WTC11 (cell line): ENCODE measurements at regions not wholly inside any gene's neighbourhood (a gene's known extent, or its start where the extent isn't known, plus 50 kb on each side); places are given as distances from the start of the nearest gene placed in this dataset.

Experiments
- ATAC-seq: fragments of 200-7000 bp; cut with Tn5 transposase; 2 replicates; pipeline ENCODE4 v1.10.0; 2021; ENCODE audit warnings: mild to moderate bottlenecking, moderate library complexity
- CTCF ChIA-PET: fragments of 300-600 bp; sonication (Branson Sonifier 250); formaldehyde crosslinking; loops from one replicate; lab custom pipeline; 2021; ENCODE audit warnings: antibody characterized with exemption; lab: Charles Lee
- POLR2A ChIA-PET: fragments of 350-600 bp; sonication (Branson Sonifier 250); formaldehyde crosslinking; loops from one replicate; lab custom pipeline; 2021; ENCODE audit warnings: antibody characterized with exemption; lab: Charles Lee
- DNase-seq: peaks from one replicate; pipeline ENCODE4 v3.0.0; 2021; ENCODE audit warnings: low spot score
- H3K27ac Mint-ChIP-seq: 2 replicates; pipeline ENCODE4 v1.8.0; 2021; ENCODE audit warnings: mixed read lengths
- H3K27me3 Mint-ChIP-seq: 2 replicates; pipeline ENCODE4 v1.8.0; 2021; ENCODE audit warnings: low read depth, mild to moderate bottlenecking, moderate library complexity, mixed read lengths
- H3K36me3 Mint-ChIP-seq: 2 replicates; pipeline ENCODE4 v1.8.0; 2021; ENCODE audit warnings: mixed read lengths
- H3K4me1 Mint-ChIP-seq: 2 replicates; pipeline ENCODE4 v1.8.0; 2022; ENCODE audit warnings: mixed read lengths
- H3K4me3 Mint-ChIP-seq: 2 replicates; pipeline ENCODE4 v1.8.0; 2021; ENCODE audit warnings: mild to moderate bottlenecking, moderate library complexity, mixed read lengths
- H3K9me3 Mint-ChIP-seq: 2 replicates; pipeline ENCODE4 v1.8.0; 2021; ENCODE audit warnings: mixed read lengths
- FOXJ3 ChIP-seq: sonication (generic); formaldehyde crosslinking; IDR thresholded peaks from 2 replicates; pipeline ENCODE4 v1.9.0; 2021; ENCODE audit warnings: missing genetic modification reagents, mild to moderate bottlenecking, borderline replicate concordance
- GABPB1 ChIP-seq: sonication (generic); formaldehyde crosslinking; IDR thresholded peaks from 2 replicates; pipeline ENCODE4 v1.8.1; 2023; ENCODE audit warnings: mild to moderate bottlenecking, missing genetic modification reagents
- GRHL2 ChIP-seq: fragments of 250-450 bp; sonication (Bioruptor Pico); IDR thresholded peaks from 2 replicates; pipeline ENCODE4 v1.8.0; 2022; ENCODE audit warnings: mild to moderate bottlenecking, moderate library complexity; ENCODE audit not compliant: insufficient replicate concordance, severe bottlenecking
- GTF2I ChIP-seq: fragments of 250-450 bp; sonication (Bioruptor Pico); conservative IDR thresholded peaks from 2 replicates; pipeline ENCODE4 v1.4.0; 2021; ENCODE audit warnings: mild to moderate bottlenecking
- MYBL2 ChIP-seq: sonication (generic); formaldehyde crosslinking; IDR thresholded peaks from 2 replicates; pipeline ENCODE4 v1.8.1; 2023; ENCODE audit warnings: mild to moderate bottlenecking, moderate library complexity, missing genetic modification reagents
- NFYB ChIP-seq: sonication (generic); formaldehyde crosslinking; conservative IDR thresholded peaks from 2 replicates; pipeline ENCODE4 v1.8.0; 2022; ENCODE audit warnings: low read depth, missing genetic modification reagents
- NR1H2 ChIP-seq: sonication (generic); formaldehyde crosslinking; IDR thresholded peaks from 2 replicates; pipeline ENCODE4 v1.9.0; 2021; ENCODE audit warnings: mild to moderate bottlenecking, moderate library complexity, missing genetic modification reagents
- PRRX2 ChIP-seq: fragments of 250-450 bp; sonication (Bioruptor Pico); IDR thresholded peaks from 2 replicates; pipeline ENCODE4 v1.8.0; 2021; ENCODE audit warnings: mild to moderate bottlenecking
- ZNF121 ChIP-seq: sonication (generic); formaldehyde crosslinking; IDR thresholded peaks from 2 replicates; pipeline ENCODE4 v1.8.0; 2023; ENCODE audit warnings: missing genetic modification reagents
- ZNF219 ChIP-seq: sonication (generic); formaldehyde crosslinking; IDR thresholded peaks from 2 replicates; pipeline ENCODE4 v1.8.0; 2023; ENCODE audit warnings: missing genetic modification reagents, mild to moderate bottlenecking, borderline replicate concordance
- TF ChIP-seq, protein P1 (sequence below): fragments of 200-600 bp; IDR thresholded peaks from 2 replicates; pipeline ENCODE4 v1.8.0; 2022; ENCODE audit warnings: antibody characterized with exemption
- TF ChIP-seq, protein P2 (sequence below): sonication (generic); formaldehyde crosslinking; IDR thresholded peaks from 2 replicates; pipeline ENCODE4 v1.8.1; 2022; ENCODE audit warnings: mild to moderate bottlenecking, moderate library complexity, missing genetic modification reagents
- TF ChIP-seq, protein P3 (sequence below): sonication (generic); formaldehyde crosslinking; IDR thresholded peaks from 2 replicates; pipeline ENCODE4 v1.8.1; 2022; ENCODE audit warnings: mild to moderate bottlenecking, missing genetic modification reagents, moderate library complexity, borderline replicate concordance
- TF ChIP-seq, protein P4 (sequence below): sonication (generic); formaldehyde crosslinking; IDR thresholded peaks from 2 replicates; pipeline ENCODE4 v1.8.1; 2023; ENCODE audit warnings: mild to moderate bottlenecking, moderate library complexity, missing genetic modification reagents
- TF ChIP-seq, protein P5 (sequence below): sonication (generic); formaldehyde crosslinking; conservative IDR thresholded peaks from 2 replicates; pipeline ENCODE4 v1.8.1; 2022; ENCODE audit warnings: mild to moderate bottlenecking, missing genetic modification reagents

DNA sequence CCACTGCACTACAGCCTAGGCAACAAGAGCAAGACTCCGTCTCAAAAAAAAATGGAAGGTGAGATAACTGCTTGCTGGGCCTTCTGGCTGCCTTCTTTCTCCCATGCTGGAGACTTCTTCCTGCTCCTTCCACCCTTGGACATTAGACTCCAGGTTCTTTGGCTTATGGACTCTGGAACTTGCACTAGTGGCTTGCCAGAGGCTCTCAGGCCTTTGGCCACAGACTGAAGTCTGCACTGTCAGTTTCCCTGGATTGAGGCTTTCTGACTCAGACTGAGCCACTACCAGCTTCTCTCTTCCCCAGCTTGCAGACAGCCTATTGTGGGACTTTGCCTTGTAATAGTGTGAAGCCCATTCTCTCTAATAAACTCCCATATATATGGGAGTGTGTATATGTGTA is 118.5 kb upstream of the SLC14A2 start:
- ChIA-PET CTCF (no interaction called here), POLR2A (no interaction called here)
- Mint-ChIP-seq H3K4me1 (no peaks in the 10 kb centered on the region), H3K4me3 (no peak overlapping the region), H3K27me3 (peaks cover 4% of the 10 kb centered on the region), H3K9me3 (no peaks in the 10 kb centered on the region), H3K36me3 (no peaks in the 10 kb centered on the region), H3K27ac (no peak overlapping the region)
- no peak for ATAC-seq
- no peak for DNase-seq
- TF ChIP-seq GTF2I (CRISPR knock-in tag), result no peak
- TF ChIP-seq GRHL2 (CRISPR knock-in tag), result no peak

DNA sequence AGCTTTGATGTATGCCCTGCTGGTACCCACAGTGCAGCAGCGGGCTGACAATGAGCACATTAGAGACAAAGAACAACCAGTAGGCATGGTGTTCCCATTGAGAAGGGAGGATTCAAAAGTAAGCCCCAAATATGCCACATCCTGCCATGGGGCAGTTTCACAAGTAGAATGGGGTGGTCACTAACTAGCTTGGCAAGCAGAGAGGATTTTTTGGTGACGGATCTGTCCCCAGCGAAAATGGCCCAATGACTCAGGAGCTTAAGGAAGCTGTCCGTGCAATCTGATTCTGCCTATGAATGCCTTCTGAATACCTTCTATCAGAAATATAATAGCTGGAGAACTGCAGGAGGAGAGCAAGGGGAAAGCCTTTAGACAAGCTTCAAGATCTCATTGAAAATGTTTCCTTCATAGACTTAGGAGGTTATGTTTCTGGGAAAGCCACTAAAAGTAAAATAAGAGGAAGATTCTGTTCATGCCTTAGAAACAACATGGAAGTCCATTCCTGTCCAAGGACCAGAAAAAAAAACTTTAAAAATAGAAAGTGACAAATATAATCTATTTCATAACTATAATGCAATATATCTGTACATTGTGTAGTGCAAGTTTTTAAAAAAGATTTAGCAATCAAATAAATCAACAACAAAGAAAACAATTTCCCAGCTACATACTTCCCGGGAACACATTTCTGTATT is 117.5 kb upstream of the SLC14A2 start:
- H3K27me3 Mint-ChIP-seq, result peaks cover 3% of the 10 kb centered on the region
- TF ChIP-seq NR1H2 (CRISPR knock-in tag) (no peak), MYBL2 (CRISPR knock-in tag) (no peak), PRRX2 (no peak), NFYB (CRISPR knock-in tag) (no peak), GTF2I (CRISPR knock-in tag) (no peak)
- TF ChIP-seq, protein P1, sequence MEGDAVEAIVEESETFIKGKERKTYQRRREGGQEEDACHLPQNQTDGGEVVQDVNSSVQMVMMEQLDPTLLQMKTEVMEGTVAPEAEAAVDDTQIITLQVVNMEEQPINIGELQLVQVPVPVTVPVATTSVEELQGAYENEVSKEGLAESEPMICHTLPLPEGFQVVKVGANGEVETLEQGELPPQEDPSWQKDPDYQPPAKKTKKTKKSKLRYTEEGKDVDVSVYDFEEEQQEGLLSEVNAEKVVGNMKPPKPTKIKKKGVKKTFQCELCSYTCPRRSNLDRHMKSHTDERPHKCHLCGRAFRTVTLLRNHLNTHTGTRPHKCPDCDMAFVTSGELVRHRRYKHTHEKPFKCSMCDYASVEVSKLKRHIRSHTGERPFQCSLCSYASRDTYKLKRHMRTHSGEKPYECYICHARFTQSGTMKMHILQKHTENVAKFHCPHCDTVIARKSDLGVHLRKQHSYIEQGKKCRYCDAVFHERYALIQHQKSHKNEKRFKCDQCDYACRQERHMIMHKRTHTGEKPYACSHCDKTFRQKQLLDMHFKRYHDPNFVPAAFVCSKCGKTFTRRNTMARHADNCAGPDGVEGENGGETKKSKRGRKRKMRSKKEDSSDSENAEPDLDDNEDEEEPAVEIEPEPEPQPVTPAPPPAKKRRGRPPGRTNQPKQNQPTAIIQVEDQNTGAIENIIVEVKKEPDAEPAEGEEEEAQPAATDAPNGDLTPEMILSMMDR, result no peak
- TF ChIP-seq, protein P2, sequence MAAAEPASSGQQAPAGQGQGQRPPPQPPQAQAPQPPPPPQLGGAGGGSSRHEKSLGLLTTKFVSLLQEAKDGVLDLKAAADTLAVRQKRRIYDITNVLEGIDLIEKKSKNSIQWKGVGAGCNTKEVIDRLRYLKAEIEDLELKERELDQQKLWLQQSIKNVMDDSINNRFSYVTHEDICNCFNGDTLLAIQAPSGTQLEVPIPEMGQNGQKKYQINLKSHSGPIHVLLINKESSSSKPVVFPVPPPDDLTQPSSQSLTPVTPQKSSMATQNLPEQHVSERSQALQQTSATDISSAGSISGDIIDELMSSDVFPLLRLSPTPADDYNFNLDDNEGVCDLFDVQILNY, result no peak
- TF ChIP-seq, protein P3, sequence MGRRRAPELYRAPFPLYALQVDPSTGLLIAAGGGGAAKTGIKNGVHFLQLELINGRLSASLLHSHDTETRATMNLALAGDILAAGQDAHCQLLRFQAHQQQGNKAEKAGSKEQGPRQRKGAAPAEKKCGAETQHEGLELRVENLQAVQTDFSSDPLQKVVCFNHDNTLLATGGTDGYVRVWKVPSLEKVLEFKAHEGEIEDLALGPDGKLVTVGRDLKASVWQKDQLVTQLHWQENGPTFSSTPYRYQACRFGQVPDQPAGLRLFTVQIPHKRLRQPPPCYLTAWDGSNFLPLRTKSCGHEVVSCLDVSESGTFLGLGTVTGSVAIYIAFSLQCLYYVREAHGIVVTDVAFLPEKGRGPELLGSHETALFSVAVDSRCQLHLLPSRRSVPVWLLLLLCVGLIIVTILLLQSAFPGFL (CRISPR knock-in tag), result no peak
- no peak for DNase-seq
- POLR2A ChIA-PET, result interaction anchor here (0.5 kb wide), 1 partner anchor 162 kb away, joined by 4 read pairs; no protein-coding TSS in a partner anchor
- no peak for ATAC-seq
- H3K4me1 Mint-ChIP-seq, result no peaks in the 10 kb centered on the region
- CTCF ChIA-PET, result no interaction called here
- H3K27ac Mint-ChIP-seq, result no peak overlapping the region
- no peak overlapping the region for H3K4me3 Mint-ChIP-seq
- no peaks in the 10 kb centered on the region for H3K9me3 Mint-ChIP-seq
- H3K36me3 Mint-ChIP-seq, result no peaks in the 10 kb centered on the region

DNA sequence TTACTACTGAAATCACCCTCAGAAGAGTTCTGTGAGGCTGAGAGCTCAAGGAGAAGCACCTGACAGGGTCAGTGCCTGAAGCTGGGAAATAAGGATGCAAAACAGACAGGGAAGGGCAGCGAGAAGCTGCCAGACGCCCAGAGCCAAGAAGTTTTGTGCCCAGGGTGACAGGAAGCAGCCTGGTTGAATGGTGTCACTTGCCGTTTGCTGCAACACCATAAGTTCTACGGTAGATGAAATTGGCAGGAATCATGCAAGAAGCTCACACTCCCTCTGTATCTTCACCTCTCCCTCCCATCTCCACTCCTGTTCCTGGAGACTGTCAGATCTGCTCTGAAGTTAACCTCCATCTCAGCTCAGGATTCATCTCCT is 117.0 kb upstream of the SLC14A2 start:
- Mint-ChIP-seq H3K4me3 (no peak overlapping the region), H3K27ac (no peak overlapping the region), H3K27me3 (no peaks in the 10 kb centered on the region), H3K36me3 (no peaks in the 10 kb centered on the region), H3K4me1 (no peaks in the 10 kb centered on the region)
- no peak for ATAC-seq
- DNase-seq, result no peak
- CTCF ChIA-PET, result no interaction called here
- POLR2A ChIA-PET, result no interaction called here
- TF ChIP-seq FOXJ3, result no peak
- TF ChIP-seq, protein P2, result no peak
- TF ChIP-seq GABPB1 (CRISPR knock-in tag), result no peak
- TF ChIP-seq, protein P4, sequence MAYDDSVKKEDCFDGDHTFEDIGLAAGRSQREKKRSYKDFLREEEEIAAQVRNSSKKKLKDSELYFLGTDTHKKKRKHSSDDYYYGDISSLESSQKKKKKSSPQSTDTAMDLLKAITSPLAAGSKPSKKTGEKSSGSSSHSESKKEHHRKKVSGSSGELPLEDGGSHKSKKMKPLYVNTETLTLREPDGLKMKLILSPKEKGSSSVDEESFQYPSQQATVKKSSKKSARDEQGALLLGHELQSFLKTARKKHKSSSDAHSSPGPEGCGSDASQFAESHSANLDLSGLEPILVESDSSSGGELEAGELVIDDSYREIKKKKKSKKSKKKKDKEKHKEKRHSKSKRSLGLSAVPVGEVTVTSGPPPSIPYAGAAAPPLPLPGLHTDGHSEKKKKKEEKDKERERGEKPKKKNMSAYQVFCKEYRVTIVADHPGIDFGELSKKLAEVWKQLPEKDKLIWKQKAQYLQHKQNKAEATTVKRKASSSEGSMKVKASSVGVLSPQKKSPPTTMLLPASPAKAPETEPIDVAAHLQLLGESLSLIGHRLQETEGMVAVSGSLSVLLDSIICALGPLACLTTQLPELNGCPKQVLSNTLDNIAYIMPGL, result no peak
- TF ChIP-seq, all 79 proteins: peak for 0
- no peaks in the 10 kb centered on the region for H3K9me3 Mint-ChIP-seq

DNA sequence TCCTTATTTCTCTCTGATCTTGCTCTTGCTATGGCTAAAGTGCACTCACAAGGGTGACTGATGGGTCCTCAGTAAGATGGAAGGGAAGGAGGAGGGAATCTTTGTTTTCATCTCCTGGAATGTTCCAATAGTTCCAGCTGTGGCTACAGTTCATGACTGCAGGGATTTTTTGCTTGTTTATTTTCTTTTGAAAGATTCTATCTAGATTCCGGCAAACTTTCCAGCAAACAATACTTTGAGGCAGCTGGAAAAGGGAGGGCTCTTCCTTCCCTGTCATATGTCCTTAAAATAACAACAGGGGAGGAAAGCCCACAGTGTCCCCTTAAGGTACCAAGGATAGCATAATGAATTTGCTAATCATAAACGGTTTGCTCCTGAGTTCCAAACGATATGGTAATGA is 111.3 kb upstream of the SLC14A2 start:
- TF ChIP-seq ZNF219, result no peak
- TF ChIP-seq ZNF121, result no peak
- TF ChIP-seq, protein P5, sequence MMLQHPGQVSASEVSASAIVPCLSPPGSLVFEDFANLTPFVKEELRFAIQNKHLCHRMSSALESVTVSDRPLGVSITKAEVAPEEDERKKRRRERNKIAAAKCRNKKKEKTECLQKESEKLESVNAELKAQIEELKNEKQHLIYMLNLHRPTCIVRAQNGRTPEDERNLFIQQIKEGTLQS (CRISPR knock-in tag), result no peak
- no peak for TF ChIP-seq GABPB1 (CRISPR knock-in tag)
- no peak for TF ChIP-seq NR1H2 (CRISPR knock-in tag)
- TF ChIP-seq, protein P4, result no peak
- TF ChIP-seq, protein P3 (CRISPR knock-in tag), result no peak
- ChIA-PET CTCF (no interaction called here), POLR2A (no interaction called here)
- peaks cover 7% of the 10 kb centered on the region; the same call in 1 of the 2 replicates for H3K36me3 Mint-ChIP-seq
- no peak overlapping the region for H3K4me3 Mint-ChIP-seq
- H3K4me1 Mint-ChIP-seq, result no peaks in the 10 kb centered on the region
- H3K27me3 Mint-ChIP-seq, result peaks cover 3% of the 10 kb centered on the region; the same call in 1 of the 2 replicates
- ATAC-seq, result no peak
- H3K27ac Mint-ChIP-seq, result no peak overlapping the region
- H3K9me3 Mint-ChIP-seq, result peaks cover 28% of the 10 kb centered on the region
- DNase-seq, result no peak
